Thymus (tissue), 11 donors: ENCODE measurements at regions not wholly inside any gene's neighbourhood (a gene's known extent, or its start where the extent isn't known, plus 50 kb on each side); places are given as distances from the start of the nearest gene placed in this dataset.

ENCODE experiments used
- DNase-seq, 9 donors: peaks; one replicate each; pipeline ENCODE4 v3.0.0-alpha.2; 2013; ENCODE audit warnings: low spot score in 9 of 9, low read depth in 6 of 9, missing footprints in 1 of 9
- H3K27ac ChIP-seq, 2 donors: one replicate each; pipeline ENCODE4 v1.5.1; 2013; ENCODE audit warnings: control low read depth in 1 of 2, low read depth in 1 of 2, low read length in 1 of 2, mild to moderate bottlenecking in 1 of 2, moderate library complexity in 1 of 2
- H3K27me3 ChIP-seq, 2 donors: one replicate each; pipeline ENCODE4 v1.5.1; 2013; ENCODE audit warnings: low read length in 1 of 2; ENCODE audit not compliant: control insufficient read depth in 2 of 2, insufficient read depth in 1 of 2
- H3K36me3 ChIP-seq, 2 donors: one replicate each; pipeline ENCODE4 v1.5.1; 2013; ENCODE audit warnings: low read length in 1 of 2, mild to moderate bottlenecking in 1 of 2, moderate library complexity in 1 of 2; ENCODE audit not compliant: control insufficient read depth in 2 of 2, insufficient read depth in 2 of 2
- H3K4me1 ChIP-seq, 2 donors: one replicate each; pipeline ENCODE4 v1.5.1; 2013; ENCODE audit warnings: low read length in 2 of 2; ENCODE audit not compliant: control insufficient read depth in 2 of 2, insufficient read depth in 2 of 2
- H3K4me3 ChIP-seq, 2 donors: one replicate each; pipeline ENCODE4 v1.5.1; 2013; ENCODE audit warnings: low read length in 2 of 2, control low read depth in 1 of 2, mild to moderate bottlenecking in 1 of 2
- H3K9me3 ChIP-seq, 2 donors: one replicate each; pipeline ENCODE4 v1.5.1; 2013; ENCODE audit warnings: low read length in 1 of 2, mild to moderate bottlenecking in 1 of 2; ENCODE audit not compliant: control insufficient read depth in 2 of 2, insufficient read depth in 1 of 2
- WGBS: extraction: QIAGEN DNeasy Blood & Tissue Kit; methylation state at CpG from one replicate; pipeline ENCODE4 v1.1.7; 2013; 5-methylcytosine and 5-hydroxymethylcytosine counted together
- donor health status: healthy.

DNA sequence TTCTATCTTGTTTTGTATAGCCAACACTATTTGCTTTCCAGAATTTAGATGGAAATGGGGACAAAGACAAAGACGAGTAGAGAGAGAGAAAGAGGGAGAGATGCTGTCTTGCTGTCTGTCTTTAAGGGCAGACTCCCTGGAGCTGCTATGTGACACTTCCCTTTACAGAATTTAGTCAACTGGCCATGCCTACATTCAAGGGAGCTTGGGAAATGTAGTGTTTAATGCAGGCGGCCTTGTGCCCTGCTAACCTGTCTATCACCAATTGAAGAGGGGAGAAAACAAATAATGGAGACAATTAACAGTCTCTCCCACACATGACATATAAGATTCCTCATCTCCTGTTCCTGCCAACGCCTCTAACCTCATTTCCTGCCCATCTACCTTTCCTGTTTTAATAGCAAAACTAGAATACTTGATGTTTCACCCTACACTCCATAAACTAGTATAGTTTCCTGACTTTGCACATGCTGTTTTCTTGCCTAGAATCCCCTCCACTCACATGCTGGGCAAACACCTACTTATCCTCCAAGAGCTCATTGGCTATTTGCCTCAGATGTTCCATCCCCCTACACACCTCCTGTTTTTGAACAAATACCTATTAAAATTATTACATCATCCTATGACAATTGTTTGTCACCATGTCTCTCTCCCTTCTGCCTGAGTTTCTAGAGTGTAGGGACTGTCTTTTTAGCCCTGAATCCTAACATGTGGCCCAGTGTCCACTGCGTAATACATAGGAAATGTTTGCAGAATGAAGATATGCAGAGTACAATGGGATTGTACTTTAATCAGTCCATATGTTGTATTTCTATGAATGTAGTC lies 117.2 kb downstream of the SLC25A24 start:
- peak in 1 of 9 donors; percentile 28 for DNase-seq
- Histone ChIP-seq H3K4me3 (no peak overlapping the region), H3K27me3 (no peaks in the 10 kb centered on the region), H3K4me1 (peaks cover 20 to 34% of the 10 kb centered on the region in 2 donors), H3K27ac (peak overlapping the region in 1 of 2 donors; percentile 48), H3K9me3 (no peaks in the 10 kb centered on the region), H3K36me3 (no peaks in the 10 kb centered on the region)
- 44% methylated on average over 4 of the region's 4 CpGs for WGBS

DNA sequence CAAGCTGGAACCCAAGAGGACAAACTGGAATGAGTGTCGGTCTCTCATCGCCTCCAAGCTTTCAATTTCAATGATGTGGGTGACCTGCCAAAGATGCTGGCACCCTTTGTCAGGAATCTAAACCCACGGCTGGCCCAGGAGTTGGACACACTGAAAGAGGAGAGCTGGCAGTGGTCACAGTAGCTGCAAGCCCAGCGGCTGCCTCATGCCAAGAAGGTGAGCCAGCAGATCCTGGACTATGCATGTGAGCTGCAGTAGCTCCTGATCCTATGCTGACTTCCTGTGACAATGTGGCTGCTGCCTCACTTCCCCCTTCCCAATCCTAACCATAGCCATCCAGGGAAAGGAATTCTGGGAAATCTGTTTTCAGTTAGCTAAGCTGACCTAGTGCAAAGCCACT lies 117.0 kb upstream of the VAV3 start:
- 98% methylated on average over 4 of the region's 4 CpGs for WGBS
- Histone ChIP-seq H3K36me3 (no peaks in the 10 kb centered on the region), H3K4me1 (peaks cover 20 to 37% of the 10 kb centered on the region in 2 donors), H3K27me3 (no peaks in the 10 kb centered on the region), H3K9me3 (no peaks in the 10 kb centered on the region), H3K4me3 (no peak overlapping the region), H3K27ac (no peak overlapping the region)
- no peak for DNase-seq

DNA sequence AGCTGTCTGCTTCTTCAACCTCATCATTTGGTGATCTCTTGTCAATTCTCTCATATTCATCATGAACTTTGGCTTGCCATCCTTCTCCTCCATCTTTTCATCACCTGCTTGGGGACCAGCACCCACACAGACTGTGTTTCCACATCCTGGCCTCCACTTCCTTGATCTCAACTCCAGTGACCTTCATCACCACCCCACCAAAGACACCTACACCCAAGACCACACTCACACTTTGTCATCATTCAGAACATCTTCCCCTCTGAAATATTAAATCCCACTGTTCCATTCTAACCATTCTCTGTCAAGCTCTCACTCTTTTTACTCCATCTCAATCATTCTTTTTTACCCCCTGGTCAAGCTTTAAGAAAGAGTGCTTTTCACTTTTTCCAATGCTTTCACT lies 115.5 kb upstream of the VAV3 start:
- H3K4me3 ChIP-seq = no peak overlapping the region
- H3K27me3 ChIP-seq = no peaks in the 10 kb centered on the region
- H3K4me1 ChIP-seq = peaks cover 20 to 37% of the 10 kb centered on the region in 2 donors
- H3K36me3 ChIP-seq = no peaks in the 10 kb centered on the region
- peak in 1 of 9 donors; percentile 32 for DNase-seq
- H3K9me3 ChIP-seq = no peaks in the 10 kb centered on the region
- H3K27ac ChIP-seq = peak overlapping the region in 1 of 2 donors; percentile 59

DNA sequence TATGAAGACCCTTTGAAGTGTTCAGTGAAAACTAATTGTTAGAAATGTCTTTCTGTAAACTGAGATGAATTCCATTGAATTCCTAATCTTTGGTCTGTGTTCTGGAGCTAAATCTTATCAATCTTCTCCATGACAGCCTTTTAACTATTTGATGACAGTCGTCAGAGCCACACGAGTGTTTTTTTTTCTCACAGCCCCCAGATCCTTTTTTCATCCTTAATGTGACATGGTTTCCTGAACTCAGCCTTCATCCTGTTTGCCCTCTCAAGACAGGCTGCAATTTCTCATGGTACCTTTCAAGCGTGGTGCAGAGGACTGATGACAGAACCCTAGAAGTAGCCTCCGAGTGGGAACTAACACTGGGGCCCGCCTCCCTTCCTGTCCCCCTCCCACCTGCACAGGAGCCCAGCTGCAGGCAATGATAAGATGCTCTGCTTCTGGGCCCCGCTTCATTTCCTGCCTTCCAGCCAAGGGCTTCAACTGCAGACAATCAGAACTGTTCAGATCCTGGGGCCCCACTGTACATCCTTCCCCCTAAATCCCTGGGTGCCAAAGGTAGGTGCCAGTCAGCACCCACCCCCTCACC lies 114.6 kb upstream of the VAV3 start:
- peak; percentile 40 to 89 (median 64) for DNase-seq
- no peaks in the 10 kb centered on the region for H3K27me3 ChIP-seq
- peaks cover 20 to 37% of the 10 kb centered on the region in 2 donors for H3K4me1 ChIP-seq
- H3K4me3 ChIP-seq = peak overlapping the region in 1 of 2 donors; percentile 3
- 3% methylated on average over 6 of the region's 6 CpGs for WGBS
- no peaks in the 10 kb centered on the region for H3K9me3 ChIP-seq
- peak overlapping the region; percentile 59 to 85 for H3K27ac ChIP-seq
- H3K36me3 ChIP-seq = no peaks in the 10 kb centered on the region

DNA sequence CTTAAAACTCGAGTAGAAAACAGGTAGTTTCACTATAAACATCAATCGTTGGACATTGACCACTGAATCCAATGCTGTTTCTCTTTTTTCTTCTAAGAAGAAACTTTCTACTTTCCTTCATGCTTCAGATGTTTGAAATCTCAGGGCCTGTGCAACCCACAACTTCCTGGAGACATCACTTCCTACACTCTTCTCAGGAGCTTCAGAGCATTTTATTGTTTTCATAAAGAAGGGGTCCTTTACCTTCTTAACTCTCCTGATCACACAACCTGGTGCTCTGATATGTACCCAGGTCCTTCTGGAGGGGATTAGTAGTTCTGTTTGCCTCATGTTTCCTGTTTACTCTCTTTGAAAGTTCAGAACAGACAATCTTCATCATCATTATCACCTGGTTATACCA lies 113.0 kb upstream of the VAV3 start:
- H3K4me1 ChIP-seq = peaks cover 20 to 32% of the 10 kb centered on the region in 2 donors
- peak overlapping the region; percentile 59 to 85 for H3K27ac ChIP-seq
- DNase-seq = peak in 8 of 9 donors; percentile 23 to 81 (median 52)
- no peaks in the 10 kb centered on the region for H3K27me3 ChIP-seq
- no peak overlapping the region for H3K4me3 ChIP-seq
- no peaks in the 10 kb centered on the region for H3K36me3 ChIP-seq
- H3K9me3 ChIP-seq = no peaks in the 10 kb centered on the region
- WGBS = 2% methylated on average over 2 of the region's 2 CpGs

DNA sequence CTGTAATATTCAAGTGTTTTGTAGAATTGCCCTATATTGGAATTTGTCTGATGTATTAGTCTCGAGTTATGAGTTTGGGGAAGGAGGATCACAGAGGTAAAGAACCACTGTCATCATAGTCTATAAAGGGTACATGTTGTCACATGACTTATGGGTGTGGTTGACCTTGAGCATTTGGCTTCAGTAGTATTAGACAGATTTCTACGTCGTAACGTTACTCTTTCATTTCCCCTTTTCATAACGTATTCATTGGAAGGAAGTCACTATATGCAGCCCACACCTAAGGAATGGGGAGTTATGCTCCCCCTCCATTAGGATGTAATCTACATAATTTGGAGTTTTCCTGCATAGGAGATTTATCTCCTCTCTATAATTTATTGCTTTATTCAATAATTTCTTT lies 110.1 kb upstream of the VAV3 start:
- DNase-seq = no peak
- no peak overlapping the region for H3K27ac ChIP-seq
- H3K4me3 ChIP-seq = no peak overlapping the region
- H3K9me3 ChIP-seq = no peaks in the 10 kb centered on the region
- H3K27me3 ChIP-seq = no peaks in the 10 kb centered on the region
- peaks cover 13 to 17% of the 10 kb centered on the region in 2 donors for H3K4me1 ChIP-seq
- WGBS = 62% methylated on average over 5 of the region's 5 CpGs
- no peaks in the 10 kb centered on the region for H3K36me3 ChIP-seq

DNA sequence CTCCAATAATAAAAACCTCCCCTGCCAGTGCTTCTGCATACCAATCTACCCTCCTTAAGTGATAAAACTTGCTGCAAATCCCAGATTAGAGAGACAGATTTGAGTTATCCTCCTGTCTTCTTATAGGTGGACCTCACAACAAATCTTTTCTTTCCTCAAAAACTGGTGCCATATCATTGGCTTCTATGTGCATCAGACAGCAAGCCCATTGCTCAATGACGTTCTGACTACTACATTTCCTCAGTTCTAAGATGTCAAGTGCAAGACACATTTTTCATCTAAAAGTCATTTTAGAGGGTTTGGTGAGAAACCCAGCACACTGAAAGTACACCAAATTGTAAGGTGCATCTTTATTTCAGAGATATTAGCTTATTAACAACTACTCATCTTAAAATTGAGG lies 107.8 kb upstream of the VAV3 start:
- Histone ChIP-seq H3K4me3 (no peak overlapping the region), H3K4me1 (peaks cover 0 to 9% of the 10 kb centered on the region in 2 donors), H3K9me3 (no peaks in the 10 kb centered on the region), H3K27me3 (no peaks in the 10 kb centered on the region), H3K36me3 (no peaks in the 10 kb centered on the region), H3K27ac (no peak overlapping the region)
- 83% methylated on average over 1 of the region's 1 CpG for WGBS
- DNase-seq = no peak

DNA sequence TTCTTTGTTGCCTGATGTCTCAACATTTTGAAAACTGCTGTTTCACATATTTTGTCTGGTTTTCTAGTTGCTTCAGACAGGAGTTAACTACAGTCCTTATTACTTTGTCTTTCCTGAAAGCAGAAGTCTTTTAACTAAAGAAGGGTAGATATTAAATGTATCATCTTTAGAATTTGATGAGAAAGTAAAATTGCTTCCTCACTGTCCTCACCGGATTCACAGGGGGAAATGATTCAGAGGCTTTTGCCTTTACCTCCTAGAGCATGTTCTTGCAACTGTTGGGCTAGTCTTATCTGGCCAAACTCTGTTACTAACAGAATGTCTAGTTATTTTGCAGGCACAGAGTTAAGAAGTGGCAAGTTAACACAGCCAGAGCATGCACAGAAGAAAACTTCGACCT lies 107.2 kb upstream of the VAV3 start:
- H3K9me3 ChIP-seq = no peaks in the 10 kb centered on the region
- 54% methylated on average over 2 of the region's 2 CpGs for WGBS

DNA sequence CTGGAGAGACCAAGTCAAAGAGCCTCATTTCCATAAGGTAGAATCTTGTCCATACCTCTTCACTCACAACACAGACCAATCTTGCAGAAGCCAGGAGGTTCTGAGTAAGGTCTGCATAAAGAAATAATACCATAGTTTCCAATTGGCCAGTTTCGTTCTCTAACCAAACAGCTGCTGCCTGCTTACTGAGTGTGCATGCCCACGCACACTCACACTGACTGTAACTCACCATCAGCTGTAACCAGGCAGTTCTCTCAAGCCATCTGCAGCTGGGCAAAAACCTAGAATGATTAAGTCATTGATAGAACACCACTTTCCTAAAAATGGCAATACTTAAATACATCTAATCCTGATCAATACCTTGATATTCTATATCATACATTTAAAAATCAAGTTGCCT lies 106.6 kb upstream of the VAV3 start:
- 97% methylated on average over 2 of the region's 2 CpGs for WGBS
- Histone ChIP-seq H3K4me1 (peaks cover 0 to 6% of the 10 kb centered on the region in 2 donors), H3K36me3 (no peaks in the 10 kb centered on the region), H3K27me3 (no peaks in the 10 kb centered on the region), H3K9me3 (no peaks in the 10 kb centered on the region), H3K27ac (no peak overlapping the region), H3K4me3 (no peak overlapping the region)
- DNase-seq = no peak

More for the DNA sequence above, 107.2 kb upstream of the VAV3 start:
- peaks cover 0 to 6% of the 10 kb centered on the region in 2 donors for H3K4me1 ChIP-seq
- DNase-seq = no peak
- no peak overlapping the region for H3K4me3 ChIP-seq
- no peaks in the 10 kb centered on the region for H3K36me3 ChIP-seq
- no peak overlapping the region for H3K27ac ChIP-seq
- H3K27me3 ChIP-seq = no peaks in the 10 kb centered on the region
